NOMO-1 (cell line): ENCODE measurements at regions not wholly inside any gene's neighbourhood (a gene's known extent, or its start where the extent isn't known, plus 50 kb on each side); places are given as distances from the start of the nearest gene placed in this dataset.
A peak's percentile ranks its signal among the peaks of the same experiment; 100 is the strongest.
"Not testable (repeated sequence)": the region's sequence is repeated elsewhere in the genome, so short reads cannot be mapped to it uniquely, and the experiment has no call there.

Experiments used
- DNase-seq, 2 experiments: peaks; one replicate each; lab custom pipeline; 2025; ENCODE audit not compliant: unreplicated experiment in 2 of 2; lab: John Stamatoyannopoulos, UW

- no peak for DNase-seq
Observed at GRCh38 chr1:203401199-203401877, 50.4 kb upstream of the FMOD start.

GRCh38 chr1:203402152-203402551, 51.2 kb upstream of the FMOD start:
- no peak for DNase-seq

DNA sequence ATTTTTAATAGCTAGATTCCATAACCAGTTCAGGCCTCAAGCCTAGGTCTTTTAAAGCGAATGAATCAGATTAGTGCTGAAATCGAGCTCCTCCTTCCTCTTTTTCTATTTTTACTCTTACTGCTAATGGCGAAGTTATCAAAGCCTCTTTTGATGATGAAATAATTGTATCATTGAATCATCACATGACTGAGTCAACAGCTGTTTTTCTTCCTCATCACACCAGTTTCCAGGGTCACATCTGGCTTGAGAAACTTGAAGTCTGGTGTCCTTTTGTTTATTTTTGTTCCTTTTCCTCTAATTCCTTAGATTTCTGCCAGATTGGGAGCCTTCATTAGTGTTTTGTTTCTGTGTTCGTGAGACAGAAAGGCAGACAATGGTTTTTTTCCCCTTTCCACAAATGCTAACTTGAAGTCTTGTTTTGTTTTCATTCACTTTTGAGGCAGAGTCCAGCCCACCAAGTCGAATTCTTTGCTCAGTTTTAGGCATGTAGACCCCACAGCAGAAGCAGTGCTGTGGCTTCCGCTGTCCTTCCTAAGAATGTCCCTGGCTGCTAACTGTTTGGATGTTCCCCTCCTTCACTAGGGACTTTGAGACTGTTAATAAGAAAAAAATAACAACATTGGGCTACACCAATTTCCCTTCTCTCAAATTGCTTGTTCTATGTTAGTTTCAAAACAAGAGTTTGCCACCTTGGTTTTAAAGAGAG, 51.9 kb upstream of the FMOD start:
- peak; percentile 77 to 98 for DNase-seq

GRCh38 chr1:203403586-203403985, 52.7 kb upstream of the FMOD start:
- DNase-seq: no peak

GRCh38 chr1:203404546-203404945, 53.6 kb upstream of the FMOD start:
- DNase-seq: no peak

DNA sequence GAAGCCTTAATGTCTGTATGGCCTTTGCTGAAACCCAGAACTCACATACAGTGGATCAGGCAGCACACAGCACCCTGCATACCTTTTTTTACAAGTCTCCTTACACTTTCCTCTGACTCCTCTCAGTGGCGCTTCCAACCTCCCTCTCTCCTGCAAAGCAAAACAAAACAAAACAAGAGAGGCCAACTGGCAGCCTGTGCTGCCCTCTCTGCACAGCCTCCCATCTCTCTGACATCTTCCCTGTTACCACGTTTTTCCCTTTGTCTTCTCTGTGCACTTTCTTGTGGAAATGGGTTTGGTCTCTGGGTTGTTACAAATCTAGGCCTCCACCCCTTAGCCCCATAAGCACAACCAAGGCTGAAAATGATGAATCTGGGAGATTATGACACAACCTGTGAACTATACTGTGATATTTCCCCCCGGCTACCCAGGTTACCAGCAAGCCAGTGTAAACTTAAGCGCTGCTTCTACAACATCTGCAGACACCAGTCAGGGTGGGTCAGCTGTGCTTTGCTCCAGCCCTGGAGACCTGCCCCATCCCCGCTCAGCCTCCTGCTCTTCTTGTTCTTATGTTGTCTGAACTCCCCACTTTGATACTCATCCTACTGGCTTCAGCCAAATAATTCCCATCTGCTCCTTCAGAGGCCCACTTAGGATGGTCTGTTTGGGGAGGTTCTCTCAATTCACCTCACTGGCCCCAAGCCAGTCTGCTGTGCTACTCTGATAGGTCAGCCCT, 54.9 kb upstream of the FMOD start:
- DNase-seq: no peak

DNA sequence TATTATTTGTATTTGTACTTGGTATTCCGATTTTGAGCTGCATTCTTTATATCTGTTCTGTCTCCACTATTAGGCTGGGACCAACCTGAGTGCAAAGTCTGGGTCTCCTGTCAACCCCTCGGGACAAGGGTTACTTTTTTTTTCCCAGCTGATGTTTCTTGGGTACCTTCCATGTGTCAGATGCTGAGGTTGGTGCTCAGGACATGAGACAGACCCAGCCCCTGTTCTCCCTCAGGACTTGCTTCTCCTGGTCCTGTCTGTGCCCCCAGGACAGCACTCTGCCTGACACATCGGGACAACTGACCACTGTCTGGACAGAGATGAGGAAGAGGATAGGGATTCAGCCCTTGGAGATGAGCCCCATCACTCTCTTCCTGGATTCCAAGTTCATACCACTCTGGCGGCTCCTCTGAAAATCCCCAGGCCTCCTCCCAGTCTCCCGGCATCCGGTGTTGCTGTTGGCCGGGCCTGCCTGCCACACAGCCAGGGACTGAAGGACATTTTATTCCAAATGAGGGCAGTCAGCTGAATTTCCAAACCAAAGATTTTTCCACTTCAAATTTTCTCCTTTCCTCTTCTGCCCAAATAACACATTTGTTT, 55.6 kb upstream of the FMOD start:
- DNase-seq: no peak

GRCh38 chr1:203407296-203407695, 56.4 kb upstream of the FMOD start:
- no peak for DNase-seq

- DNase-seq: no peak
Observed at GRCh38 chr1:203408486-203409481, 57.9 kb upstream of the FMOD start.

GRCh38 chr1:203410182-203410900, 59.4 kb upstream of the FMOD start:
- peak; percentile 41 to 64 for DNase-seq

DNA sequence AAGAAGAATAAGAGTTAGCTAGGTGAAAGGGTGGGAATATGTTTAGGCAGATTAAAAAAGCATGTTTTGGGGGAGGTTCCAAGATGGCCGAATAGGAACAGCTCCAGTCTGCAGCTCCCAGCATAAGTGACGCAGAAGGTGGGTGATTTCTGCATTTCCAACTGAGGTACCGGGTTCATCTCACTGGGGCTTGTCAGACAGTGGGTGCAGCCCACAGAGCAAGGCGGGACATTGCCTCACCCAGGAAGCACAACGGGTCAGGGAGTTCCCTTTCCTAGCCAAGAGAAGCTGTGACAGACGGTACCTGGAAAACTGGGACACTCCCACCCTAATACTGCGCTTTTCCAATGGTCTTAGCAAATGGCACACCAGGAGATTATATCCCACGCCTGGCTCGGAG, 60.5 kb upstream of the FMOD start:
- not testable (repeated sequence) for DNase-seq

DNA sequence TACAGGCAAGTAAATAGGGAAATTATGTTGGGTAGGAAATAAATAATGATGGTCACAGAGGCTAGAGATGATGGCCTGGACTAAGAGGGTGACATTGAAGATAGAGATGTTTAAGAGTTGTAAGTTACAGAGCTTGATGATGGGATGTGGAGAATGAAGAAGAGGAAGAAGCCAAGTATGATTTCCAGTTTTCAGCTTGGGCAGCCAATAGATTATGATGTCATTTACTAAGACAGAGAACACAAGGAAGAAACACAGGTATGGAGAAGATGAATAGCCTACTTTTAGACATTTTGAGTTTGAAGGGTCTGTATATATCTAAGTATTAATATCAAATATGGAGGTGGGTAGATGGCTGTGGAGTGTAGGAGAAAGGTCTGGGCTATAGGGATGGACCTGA, 56.0 kb upstream of the PRELP start:
- no peak for DNase-seq

- no peak for DNase-seq
Observed at GRCh38 chr1:203420263-203420662, 55.3 kb upstream of the PRELP start.

GRCh38 chr1:203421246-203421645, 54.4 kb upstream of the PRELP start:
- no peak for DNase-seq

DNA sequence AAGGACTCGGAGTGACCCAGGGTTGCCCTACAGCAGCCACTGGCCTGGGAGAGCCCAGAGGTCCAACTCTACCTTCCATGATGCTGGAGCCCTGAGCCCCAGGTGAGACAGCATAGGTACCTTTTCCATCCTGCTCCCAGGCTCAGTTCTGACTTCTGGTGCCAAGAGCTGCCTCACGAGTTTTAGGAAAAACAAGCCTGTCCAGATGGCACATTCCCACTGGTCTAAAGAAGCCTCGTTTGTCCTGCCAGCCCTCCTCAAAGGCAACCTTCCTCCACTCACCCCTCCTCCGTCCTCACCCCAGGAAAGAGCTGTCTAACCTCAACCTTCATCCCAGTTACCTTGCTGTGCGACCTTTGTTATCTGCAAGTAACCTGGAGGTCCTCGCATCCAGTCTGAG, 53.5 kb upstream of the PRELP start:
- DNase-seq: no peak

- no peak for DNase-seq
Observed at GRCh38 chr1:203422656-203423055, 53.0 kb upstream of the PRELP start.

GRCh38 chr1:203424285-203424684, 51.3 kb upstream of the PRELP start:
- no peak for DNase-seq

DNA sequence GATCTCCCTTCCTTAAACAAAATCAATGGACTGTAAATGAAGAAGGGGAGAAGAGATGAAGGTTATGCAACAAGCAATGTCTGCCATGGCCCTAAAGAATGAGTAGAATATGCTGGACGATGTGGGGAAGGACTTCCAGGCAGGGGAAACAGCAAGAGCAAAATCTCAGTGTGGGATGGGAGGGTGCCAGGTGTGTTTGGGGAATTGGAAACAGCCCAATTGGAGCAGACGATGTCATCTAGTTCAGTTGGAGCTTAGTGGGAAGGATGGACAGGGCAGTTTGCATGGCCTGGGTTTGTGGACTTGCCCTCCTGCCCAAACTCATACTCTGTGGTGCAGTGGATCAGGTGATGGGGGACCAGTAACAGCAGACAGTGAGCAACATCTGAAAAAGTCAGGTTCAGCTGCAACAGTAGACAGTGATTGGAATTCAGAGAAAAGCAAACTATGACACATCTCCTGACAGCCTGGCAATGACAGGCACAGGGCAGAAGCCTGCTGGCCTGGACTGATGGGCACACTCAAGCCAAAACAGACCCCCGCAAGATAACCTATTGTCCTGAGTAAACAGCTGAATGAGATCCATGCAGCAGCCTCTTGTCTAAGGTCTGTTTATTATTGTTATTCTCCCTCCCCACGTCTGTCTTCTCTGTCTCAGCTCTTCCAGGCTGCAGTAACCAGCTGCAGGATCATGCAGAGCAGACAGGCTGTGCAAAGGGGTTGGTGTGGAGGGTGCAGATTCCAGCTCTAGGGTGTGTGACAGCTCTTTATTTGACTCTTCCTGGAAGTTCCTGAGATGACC, 50.5 kb upstream of the PRELP start:
- no peak for DNase-seq

GRCh38 chr1:203425663-203425975, 50.0 kb upstream of the PRELP start:
- DNase-seq: peak in 1 of 2 experiments; percentile 43
